RWPE2 (cell line): ENCODE measurements at regions not wholly inside any gene's neighbourhood (a gene's known extent, or its start where the extent isn't known, plus 50 kb on each side); places are given as distances from the start of the nearest gene placed in this dataset.

Experiments used
- ATAC-seq: fragments of 200-7000 bp; cut with Tn5 transposase; 3 replicates; pipeline ENCODE4 v1.9.1; 2021; ENCODE audit warnings: low read depth
- DNase-seq: peaks from one replicate; pipeline ENCODE4 v3.0.0-alpha.2; 2020; ENCODE audit warnings: low spot score
- H3K27ac ChIP-seq: fragments of 450-650 bp; 2 replicates; pipeline ENCODE4 v1.5.1; 2017; ENCODE audit warnings: mild to moderate bottlenecking; ENCODE audit not compliant: poor library complexity, severe bottlenecking
- H3K27me3 ChIP-seq: fragments of 250-450 bp; sonication (Bioruptor Pico); 2 replicates; pipeline ENCODE4 v1.5.1; 2021; ENCODE audit warnings: mild to moderate bottlenecking, moderate library complexity; ENCODE audit not compliant: insufficient read depth, poor library complexity, severe bottlenecking
- H3K36me3 ChIP-seq: fragments of 250-450 bp; sonication (Bioruptor Pico); 2 replicates; pipeline ENCODE4 v1.5.1; 2020; ENCODE audit warnings: low read depth, mild to moderate bottlenecking, moderate library complexity
- H3K4me1 ChIP-seq: fragments of 250-450 bp; sonication (Bioruptor Pico); 2 replicates; pipeline ENCODE4 v1.5.1; 2021; ENCODE audit warnings: mild to moderate bottlenecking, moderate library complexity; ENCODE audit not compliant: insufficient read depth, poor library complexity, severe bottlenecking
- H3K4me3 ChIP-seq: fragments of 250-450 bp; sonication (Bioruptor Pico); 2 replicates; pipeline ENCODE4 v1.5.1; 2021; ENCODE audit warnings: mild to moderate bottlenecking, moderate library complexity; ENCODE audit not compliant: severe bottlenecking
- H3K9me3 ChIP-seq: fragments of 250-450 bp; sonication (Bioruptor Pico); 2 replicates; pipeline ENCODE4 v1.5.1; 2021; ENCODE audit warnings: mild to moderate bottlenecking, moderate library complexity; ENCODE audit not compliant: severe bottlenecking
- CTCF ChIP-seq: fragments of 450-650 bp; IDR thresholded peaks from one replicate; pipeline ENCODE4 v1.5.1; 2017; ENCODE audit warnings: mild to moderate bottlenecking, moderate library complexity; ENCODE audit not compliant: poor library complexity, severe bottlenecking

GRCh38 chr3:64803469-64803868, 115.7 kb upstream of the ADAMTS9 start:
- DNase-seq (no peak), ATAC-seq (no peak)
- H3K36me3 ChIP-seq = no peaks in the 10 kb centered on the region
- no peak overlapping the region for H3K27ac ChIP-seq
- TF ChIP-seq CTCF = no peak
- H3K4me1 ChIP-seq = no peaks in the 10 kb centered on the region
- H3K27me3 ChIP-seq = peaks cover 3% of the 10 kb centered on the region
- no peaks in the 10 kb centered on the region for H3K9me3 ChIP-seq
- H3K4me3 ChIP-seq = no peak overlapping the region

GRCh38 chr3:64802460-64802859, 114.7 kb upstream of the ADAMTS9 start:
- no peak overlapping the region for H3K4me3 ChIP-seq
- no peaks in the 10 kb centered on the region for H3K9me3 ChIP-seq
- TF ChIP-seq CTCF = no peak
- peaks cover 3% of the 10 kb centered on the region for H3K27me3 ChIP-seq
- DNase-seq (no peak), ATAC-seq (no peak)
- no peaks in the 10 kb centered on the region for H3K4me1 ChIP-seq
- no peaks in the 10 kb centered on the region for H3K36me3 ChIP-seq
- H3K27ac ChIP-seq = no peak overlapping the region

GRCh38 chr3:64801856-64802255, 114.1 kb upstream of the ADAMTS9 start:
- H3K4me3 ChIP-seq = no peak overlapping the region
- no peaks in the 10 kb centered on the region for H3K36me3 ChIP-seq
- no peak for TF ChIP-seq CTCF
- H3K27me3 ChIP-seq = peaks cover 3% of the 10 kb centered on the region
- H3K4me1 ChIP-seq = no peaks in the 10 kb centered on the region
- DNase-seq = no peak
- H3K27ac ChIP-seq = no peak overlapping the region
- no peak for ATAC-seq
- H3K9me3 ChIP-seq = no peaks in the 10 kb centered on the region

- Histone ChIP-seq H3K4me1 (no peaks in the 10 kb centered on the region), H3K36me3 (no peaks in the 10 kb centered on the region), H3K27ac (no peak overlapping the region), H3K4me3 (no peak overlapping the region), H3K9me3 (no peaks in the 10 kb centered on the region), H3K27me3 (no peaks in the 10 kb centered on the region)
- TF ChIP-seq CTCF = no peak
- ATAC-seq (no peak), DNase-seq (no peak)
These were observed 111.8 kb upstream of the ADAMTS9 start for GRCh38 chr3:64799606-64800005.

GRCh38 chr3:64798316-64798715, 110.5 kb upstream of the ADAMTS9 start:
- H3K4me3 ChIP-seq = no peak overlapping the region
- no peaks in the 10 kb centered on the region for H3K36me3 ChIP-seq
- TF ChIP-seq CTCF = no peak
- no peaks in the 10 kb centered on the region for H3K27me3 ChIP-seq
- H3K27ac ChIP-seq = no peak overlapping the region
- DNase-seq (no peak), ATAC-seq (no peak)
- H3K4me1 ChIP-seq = no peaks in the 10 kb centered on the region
- no peaks in the 10 kb centered on the region for H3K9me3 ChIP-seq
